ES-I3 (cell line): ENCODE measurements at regions not wholly inside any gene's neighbourhood (a gene's known extent, or its start where the extent isn't known, plus 50 kb on each side); places are given as distances from the start of the nearest gene placed in this dataset.

Experiments
- H3K36me3 ChIP-seq: 2 replicates; pipeline ENCODE4 v1.6.1; 2013; ENCODE audit warnings: mild to moderate bottlenecking, low read length, control low read depth, moderate library complexity; ENCODE audit not compliant: insufficient read depth
- H3K4me1 ChIP-seq: 2 replicates; pipeline ENCODE4 v1.6.1; 2013; ENCODE audit warnings: mild to moderate bottlenecking, control low read depth, low read length; ENCODE audit not compliant: insufficient read depth
- H3K9ac ChIP-seq: 2 replicates; pipeline ENCODE4 v1.6.1; 2013; ENCODE audit warnings: low read depth, mild to moderate bottlenecking, low read length, moderate library complexity
- H3K9me3 ChIP-seq: 2 replicates; pipeline ENCODE4 v1.6.1; 2013; ENCODE audit warnings: mild to moderate bottlenecking, low read length, moderate library complexity; ENCODE audit not compliant: control insufficient read depth, insufficient read depth

DNA sequence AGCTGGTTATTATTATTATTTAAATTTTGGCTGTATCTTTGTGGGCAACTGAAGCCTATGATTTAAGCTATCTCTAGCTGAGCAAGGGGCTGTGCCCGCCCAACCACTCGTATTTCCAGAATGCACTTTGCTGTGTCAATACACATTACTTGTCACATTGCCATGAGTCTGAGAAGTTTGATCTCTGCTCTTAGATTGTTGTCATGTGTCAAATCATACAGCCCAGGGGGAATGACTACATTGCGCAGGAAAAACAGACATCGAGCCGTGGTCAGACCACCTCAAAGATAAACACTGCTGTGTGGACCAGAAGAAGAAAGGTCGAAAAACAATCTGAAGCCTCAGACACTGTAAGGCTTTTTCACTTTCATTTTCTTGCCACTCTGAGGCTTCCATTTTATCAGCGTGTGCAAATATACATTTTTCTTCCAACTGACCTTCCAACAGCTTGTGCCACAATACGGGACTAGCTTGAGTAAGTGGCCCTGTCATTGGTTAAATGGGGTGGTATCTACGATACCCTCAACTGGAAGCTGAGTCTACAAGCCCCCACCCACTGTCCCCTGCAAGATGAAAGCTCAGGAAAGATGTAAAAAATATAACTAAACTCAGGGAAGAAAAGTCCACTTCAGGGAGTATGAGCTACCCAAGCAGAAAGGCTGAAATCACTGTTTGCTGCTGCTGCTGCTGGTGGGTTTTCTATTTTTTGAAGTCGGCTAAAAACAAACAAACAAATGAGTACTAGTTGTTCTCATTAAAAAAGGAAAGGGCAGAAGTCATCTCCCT is 603.0 kb downstream of the BNC2 start:
- H3K36me3 ChIP-seq = peaks cover 3% of the 10 kb centered on the region; the same call in 1 of the 2 replicates
- no peaks in the 10 kb centered on the region for H3K9me3 ChIP-seq
- H3K4me1 ChIP-seq = peaks cover 10% of the 10 kb centered on the region; the same call in 1 of the 2 replicates
- no peak overlapping the region for H3K9ac ChIP-seq

DNA sequence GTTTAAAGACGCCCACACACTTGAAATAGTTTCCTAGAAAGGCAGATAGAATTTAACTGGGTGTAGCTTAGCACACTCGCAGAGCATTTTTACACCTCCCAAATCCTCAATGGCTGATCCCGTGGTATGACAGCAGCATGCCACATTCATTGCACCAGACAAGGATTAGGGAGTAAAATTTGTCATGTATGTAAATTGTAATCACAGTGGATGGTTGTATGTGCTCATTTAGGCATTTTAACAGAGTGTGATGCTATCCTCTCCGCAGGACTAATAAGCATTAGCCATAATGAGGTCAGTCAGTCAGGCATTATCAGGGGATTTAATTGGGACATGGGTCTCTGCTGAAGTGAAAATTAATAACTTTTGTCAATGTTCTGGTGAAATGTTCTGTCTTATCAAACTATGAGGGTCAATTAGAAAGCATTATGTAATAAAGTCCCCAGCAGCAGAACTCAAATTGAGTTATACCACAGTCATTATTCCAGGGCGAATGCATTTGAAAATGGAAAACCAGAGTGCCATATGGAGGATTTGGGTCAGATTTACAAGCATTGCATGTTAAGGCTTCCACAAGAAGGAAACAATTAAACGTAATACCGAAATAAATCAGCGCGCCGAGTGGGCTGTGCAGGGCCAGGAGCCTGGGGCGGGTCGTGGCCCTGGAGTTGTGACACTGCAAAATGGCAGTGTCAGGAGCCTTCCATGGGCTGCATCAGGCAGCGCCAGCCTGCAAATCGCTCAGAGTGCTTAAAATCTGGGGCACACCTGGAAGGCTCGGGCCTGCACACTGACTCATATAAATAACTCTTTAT is 602.2 kb downstream of the BNC2 start:
- peaks cover 3% of the 10 kb centered on the region; the same call in 1 of the 2 replicates for H3K36me3 ChIP-seq
- H3K4me1 ChIP-seq = 0 out of 2 replicates have a peak, but pooled peaks cover 2% of the 10 kb centered on the region
- no peaks in the 10 kb centered on the region for H3K9me3 ChIP-seq
- H3K9ac ChIP-seq = no peak overlapping the region

DNA sequence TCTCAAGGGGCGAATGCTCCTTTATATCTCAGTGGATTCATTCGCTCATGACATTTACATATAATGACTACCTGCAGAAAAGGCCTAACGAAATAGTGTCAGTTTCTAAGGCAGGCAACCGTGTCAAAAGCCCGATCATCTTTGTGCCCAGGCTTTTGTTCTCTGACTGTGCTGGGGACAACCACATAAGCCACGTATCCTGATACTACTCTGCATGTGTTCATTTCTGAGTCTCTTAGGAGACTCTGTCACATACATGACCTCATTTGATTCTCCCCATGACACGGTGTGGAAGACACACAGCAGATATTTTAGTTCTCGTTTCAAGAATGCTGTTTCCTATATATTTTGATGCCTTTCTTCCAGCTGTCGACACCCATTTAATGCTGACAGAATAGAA is 598.5 kb downstream of the BNC2 start:
- Histone ChIP-seq H3K9me3 (no peaks in the 10 kb centered on the region), H3K36me3 (peaks cover 3% of the 10 kb centered on the region; the same call in 1 of the 2 replicates), H3K4me1 (no peaks in the 10 kb centered on the region), H3K9ac (no peak overlapping the region)

DNA sequence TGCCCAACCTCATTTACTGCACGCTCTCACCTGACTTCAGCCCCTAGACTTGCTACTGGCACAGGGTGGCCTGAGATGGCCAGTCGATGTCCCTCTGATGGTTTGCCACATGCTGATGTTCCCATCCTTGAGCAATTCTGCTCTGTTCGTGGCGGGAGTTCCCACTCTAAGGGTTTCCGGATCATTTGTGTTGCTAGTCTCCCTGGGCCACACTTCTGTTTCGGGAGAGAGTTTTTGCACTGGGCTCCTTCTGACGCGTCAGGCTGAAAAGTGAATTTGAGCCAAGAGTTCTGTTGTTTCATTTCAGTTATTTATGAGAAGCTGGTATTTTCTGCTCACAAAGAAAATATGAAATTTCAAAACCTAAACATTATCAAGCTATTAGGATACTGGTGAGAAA is 597.7 kb downstream of the BNC2 start:
- H3K36me3 ChIP-seq = peaks cover 3% of the 10 kb centered on the region; the same call in 1 of the 2 replicates
- no peaks in the 10 kb centered on the region for H3K9me3 ChIP-seq
- H3K9ac ChIP-seq = no peak overlapping the region
- H3K4me1 ChIP-seq = no peaks in the 10 kb centered on the region

DNA sequence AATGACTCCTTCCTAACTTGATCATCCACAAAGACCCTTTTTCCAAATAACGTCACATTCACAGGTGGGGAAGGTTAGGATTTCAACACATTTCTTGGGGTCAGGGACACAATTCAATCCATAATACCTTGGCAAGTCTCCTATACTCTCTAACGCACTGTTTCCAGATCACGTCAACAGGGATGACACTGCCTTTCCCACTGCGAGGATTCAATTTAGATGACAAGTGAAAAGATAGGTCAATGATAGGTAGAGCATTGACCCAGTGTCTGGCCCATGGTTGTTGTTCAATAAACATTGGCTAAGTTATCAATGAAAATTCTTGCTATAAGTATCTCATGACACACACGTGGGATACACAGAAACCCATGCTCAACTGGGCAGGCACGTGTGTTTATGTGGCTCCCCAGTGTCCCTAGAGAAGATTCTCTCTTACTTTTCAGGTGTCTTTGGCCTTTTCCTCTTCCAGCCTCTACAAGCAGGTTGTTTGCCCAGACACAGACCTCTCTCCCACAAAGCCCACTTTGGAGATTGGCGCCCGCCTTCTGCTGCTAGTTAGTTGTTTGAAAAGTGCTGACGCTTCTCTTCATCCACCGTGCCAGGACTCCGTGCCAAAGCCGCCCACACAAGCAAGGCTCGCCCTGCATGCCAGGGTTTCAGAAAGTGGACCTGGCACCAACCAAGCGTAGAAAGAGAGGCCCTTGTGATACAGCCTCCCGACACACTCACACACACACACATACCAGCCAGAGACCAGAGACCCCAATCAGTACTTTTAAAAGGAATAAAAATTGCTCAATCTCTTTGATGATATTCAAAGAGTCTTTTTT is 594.5 kb downstream of the BNC2 start:
- no peaks in the 10 kb centered on the region for H3K36me3 ChIP-seq
- H3K9ac ChIP-seq = no peak overlapping the region

DNA sequence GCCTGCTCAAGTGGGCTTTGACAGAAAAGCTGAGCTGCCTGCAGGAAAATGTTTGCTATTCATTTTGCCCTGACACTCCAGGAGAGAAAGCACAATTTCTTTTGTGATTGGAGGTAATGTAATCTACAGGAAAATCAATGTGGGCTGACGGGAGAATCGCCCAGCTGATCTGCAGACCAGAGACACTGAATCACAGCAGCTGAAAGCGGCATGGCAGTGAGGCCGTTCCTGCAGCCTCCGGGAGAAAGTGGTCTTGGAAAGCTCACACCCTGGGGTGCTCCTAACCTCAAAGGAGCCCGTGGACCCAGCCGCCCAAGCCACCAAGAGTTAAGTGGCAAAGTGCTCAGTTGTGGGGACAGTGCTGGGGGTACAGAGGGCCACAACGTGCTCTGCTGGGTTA is 593.6 kb downstream of the BNC2 start:
- H3K9ac ChIP-seq = no peak overlapping the region
- no peaks in the 10 kb centered on the region for H3K9me3 ChIP-seq
- H3K4me1 ChIP-seq = no peaks in the 10 kb centered on the region
- no peaks in the 10 kb centered on the region for H3K36me3 ChIP-seq

More for the DNA sequence above, 594.5 kb downstream of the BNC2 start:
- Histone ChIP-seq H3K4me1 (no peaks in the 10 kb centered on the region), H3K9me3 (no peaks in the 10 kb centered on the region)

DNA sequence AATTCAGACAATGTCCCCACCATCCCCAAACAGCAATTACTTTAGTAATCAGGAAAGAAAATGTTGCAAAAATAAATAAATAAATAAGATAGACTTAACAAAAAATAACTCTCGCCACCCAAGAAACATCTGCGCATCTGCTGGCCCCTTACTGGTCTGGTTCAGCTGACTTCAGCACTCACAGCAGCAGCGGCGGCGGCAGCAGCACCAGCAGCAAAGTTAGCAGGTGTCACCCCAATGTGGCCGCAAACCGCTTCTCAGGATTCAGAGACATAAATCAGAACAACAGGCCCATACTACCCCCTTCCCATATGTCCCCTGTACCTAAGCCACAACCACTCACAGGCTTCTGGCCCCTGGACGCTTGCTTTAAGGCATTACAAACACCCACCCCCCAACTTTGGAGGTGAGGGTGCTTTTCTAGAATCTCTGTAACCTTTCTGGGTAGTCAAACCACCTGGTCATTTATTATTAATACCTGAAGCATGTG is 593.0 kb downstream of the BNC2 start:
- Histone ChIP-seq H3K36me3 (no peaks in the 10 kb centered on the region), H3K9me3 (no peaks in the 10 kb centered on the region), H3K9ac (no peak overlapping the region), H3K4me1 (no peaks in the 10 kb centered on the region)

DNA sequence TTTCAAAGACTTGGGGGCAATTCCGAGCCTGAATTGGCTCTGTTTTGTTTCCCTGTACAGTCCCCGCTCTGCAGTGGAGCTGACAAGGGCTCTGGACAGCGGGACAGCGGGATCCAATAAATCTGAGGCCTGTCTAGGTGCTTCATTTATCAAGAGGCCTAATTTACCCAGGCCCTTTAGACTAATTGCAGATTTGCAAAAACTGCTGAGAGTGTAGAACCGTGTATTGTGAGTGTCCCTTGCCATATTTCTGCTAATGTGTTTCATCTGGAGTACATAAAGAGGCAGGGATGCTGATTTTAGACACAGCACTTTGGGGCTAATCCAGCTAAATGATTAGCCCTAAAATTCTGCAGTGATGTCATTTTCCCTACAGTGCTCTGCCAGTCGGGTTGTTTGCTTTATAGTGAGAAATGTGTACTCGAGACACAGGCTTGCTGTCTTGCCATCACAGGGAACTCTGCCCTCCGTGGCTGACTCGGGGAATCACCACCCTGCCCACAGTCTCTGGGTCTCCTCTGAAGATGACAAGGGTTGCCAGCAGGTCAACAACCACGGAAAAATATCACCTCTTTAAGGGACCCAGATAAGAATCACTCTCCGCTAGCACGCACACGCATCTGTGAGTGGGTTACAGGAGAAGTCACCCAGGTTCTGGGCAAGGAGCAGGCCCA is 592.0 kb downstream of the BNC2 start:
- no peaks in the 10 kb centered on the region for H3K9me3 ChIP-seq

DNA sequence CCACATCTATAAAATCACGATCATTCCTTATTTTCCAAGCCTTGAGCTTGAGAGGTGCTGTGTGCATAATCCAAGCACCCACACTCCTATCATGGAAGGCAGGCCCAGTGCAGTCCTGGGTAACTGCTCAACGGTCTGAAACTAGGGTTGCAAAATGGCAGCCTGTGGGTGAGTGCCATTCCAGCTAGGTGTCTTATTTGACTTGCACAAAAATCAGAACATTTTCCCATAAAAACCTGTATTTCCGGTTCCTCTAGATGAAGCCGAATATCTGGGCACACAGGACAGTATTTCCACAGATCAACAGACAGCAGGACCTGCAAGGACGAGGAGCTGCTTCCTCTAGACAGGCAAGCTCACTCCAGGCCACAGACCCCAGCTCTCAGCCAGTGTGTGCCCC is 588.8 kb downstream of the BNC2 start:
- Histone ChIP-seq H3K4me1 (no peaks in the 10 kb centered on the region), H3K9ac (no peak overlapping the region), H3K9me3 (no peaks in the 10 kb centered on the region), H3K36me3 (no peaks in the 10 kb centered on the region)

More for the DNA sequence above, 592.0 kb downstream of the BNC2 start:
- Histone ChIP-seq H3K36me3 (no peaks in the 10 kb centered on the region), H3K4me1 (no peaks in the 10 kb centered on the region), H3K9ac (no peak overlapping the region)

DNA sequence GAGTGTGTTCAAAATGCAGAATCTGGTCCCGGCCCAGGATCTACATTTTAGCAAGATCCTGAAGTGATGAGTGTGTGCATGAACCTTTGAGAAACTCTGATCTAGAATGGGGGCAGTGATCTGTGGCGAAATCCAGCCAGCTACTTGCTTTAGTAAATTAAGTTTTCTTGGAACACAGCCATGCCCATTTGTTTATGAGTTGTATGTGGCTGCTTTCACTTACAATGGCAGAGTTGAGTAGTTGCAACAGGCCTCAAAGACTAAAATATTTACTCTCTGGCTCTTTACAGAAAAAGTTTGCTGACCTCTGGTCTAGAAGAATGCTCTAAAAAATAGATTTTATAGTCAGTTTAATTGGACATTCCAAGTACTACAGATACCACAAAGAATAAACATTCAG is 588.3 kb downstream of the BNC2 start:
- Histone ChIP-seq H3K4me1 (no peaks in the 10 kb centered on the region), H3K9ac (no peak overlapping the region), H3K9me3 (no peaks in the 10 kb centered on the region), H3K36me3 (no peaks in the 10 kb centered on the region)

DNA sequence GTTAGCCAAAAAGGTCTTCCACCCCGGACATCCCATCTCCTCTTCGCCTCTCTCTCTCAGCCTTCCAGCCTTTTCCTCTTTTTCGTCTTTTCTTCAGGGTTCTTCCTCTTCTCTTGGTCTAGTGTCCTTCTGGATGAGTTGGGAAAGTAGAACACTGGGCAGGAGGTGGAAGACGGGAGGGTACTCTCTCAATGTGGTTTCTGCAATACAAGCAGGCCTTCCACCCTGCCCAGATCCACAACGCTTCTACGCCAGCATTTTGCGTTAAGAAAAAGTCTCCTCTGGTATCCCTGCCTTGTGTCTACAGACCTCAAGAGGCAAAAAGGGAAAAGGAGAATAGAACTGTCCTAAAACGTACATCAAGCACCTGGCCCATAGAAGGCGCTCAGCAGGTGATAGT is 587.8 kb downstream of the BNC2 start:
- no peak overlapping the region for H3K9ac ChIP-seq

DNA sequence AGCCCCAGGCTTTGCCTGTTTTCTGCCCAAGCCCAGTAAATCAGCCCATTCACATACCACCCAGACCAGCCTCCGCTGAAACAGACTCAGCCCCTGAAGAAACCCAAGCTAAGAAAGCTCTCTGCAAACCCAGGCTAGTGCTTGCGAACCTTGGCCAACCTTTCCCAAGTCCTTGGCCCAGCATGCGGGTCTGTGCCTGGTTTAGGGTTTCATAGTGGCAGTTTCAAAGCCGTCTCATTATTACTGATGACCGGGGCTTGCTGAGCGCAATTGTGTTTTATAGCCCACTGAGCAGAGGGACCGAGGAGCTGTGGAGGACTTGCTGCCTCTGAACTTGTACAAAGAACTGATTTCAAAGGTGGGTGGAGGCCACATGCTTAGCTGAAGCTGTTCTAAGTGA is 584.3 kb downstream of the BNC2 start:
- Histone ChIP-seq H3K4me1 (no peaks in the 10 kb centered on the region), H3K9me3 (no peaks in the 10 kb centered on the region), H3K36me3 (no peaks in the 10 kb centered on the region), H3K9ac (no peak overlapping the region)

More for the DNA sequence above, 587.8 kb downstream of the BNC2 start:
- Histone ChIP-seq H3K36me3 (no peaks in the 10 kb centered on the region), H3K4me1 (no peaks in the 10 kb centered on the region), H3K9me3 (no peaks in the 10 kb centered on the region)

DNA sequence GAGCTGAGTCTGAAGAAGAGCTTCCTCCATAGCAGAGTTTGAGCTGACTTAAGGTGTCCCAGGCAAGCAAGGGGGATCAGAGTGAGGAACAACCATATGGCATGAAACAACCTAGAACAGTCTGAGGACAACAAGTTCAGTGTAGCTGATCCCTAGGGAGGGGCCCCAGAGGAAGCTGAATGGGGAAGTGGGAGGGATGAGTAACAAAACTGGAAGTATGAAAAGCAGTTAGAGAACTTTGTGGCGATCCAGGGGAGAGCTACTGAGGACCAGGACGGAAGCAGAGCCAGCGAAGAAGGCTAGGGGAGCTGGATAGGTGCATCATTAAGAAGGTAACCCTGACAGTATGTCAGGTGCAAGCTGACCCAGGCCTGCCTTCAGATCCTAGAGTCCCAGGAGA is 580.8 kb downstream of the BNC2 start:
- no peaks in the 10 kb centered on the region; the same call in 1 of the 2 replicates for H3K4me1 ChIP-seq
- H3K9ac ChIP-seq = no peak overlapping the region
- no peaks in the 10 kb centered on the region for H3K9me3 ChIP-seq
- no peaks in the 10 kb centered on the region for H3K36me3 ChIP-seq
